ENCODE measurements at regions not wholly inside any gene's neighbourhood (a gene's known extent, or its start where the extent isn't known, plus 50 kb on each side); places are given as distances from the start of the nearest gene placed in this dataset.

DNA sequence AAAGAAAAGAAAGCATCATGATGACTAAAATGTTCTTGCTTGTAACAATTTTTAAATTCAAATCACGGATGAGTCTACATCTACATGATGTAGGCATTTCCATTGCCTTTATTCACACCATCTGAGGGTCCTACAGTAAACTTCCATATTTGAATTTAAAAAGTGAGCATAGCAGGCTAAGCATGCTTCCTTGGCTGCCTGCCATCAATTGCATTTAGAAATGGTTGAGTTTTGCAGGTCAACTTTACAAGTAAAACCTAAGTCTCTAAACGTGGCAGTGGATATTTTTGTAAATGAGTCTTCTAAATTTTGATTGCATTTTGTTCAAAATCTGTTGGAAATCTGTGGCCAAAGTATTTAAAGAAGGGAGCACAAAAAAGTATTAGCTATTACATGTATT is 136.5 kb upstream of the PTCH1 start:
- DNase-seq = no peak

DNA sequence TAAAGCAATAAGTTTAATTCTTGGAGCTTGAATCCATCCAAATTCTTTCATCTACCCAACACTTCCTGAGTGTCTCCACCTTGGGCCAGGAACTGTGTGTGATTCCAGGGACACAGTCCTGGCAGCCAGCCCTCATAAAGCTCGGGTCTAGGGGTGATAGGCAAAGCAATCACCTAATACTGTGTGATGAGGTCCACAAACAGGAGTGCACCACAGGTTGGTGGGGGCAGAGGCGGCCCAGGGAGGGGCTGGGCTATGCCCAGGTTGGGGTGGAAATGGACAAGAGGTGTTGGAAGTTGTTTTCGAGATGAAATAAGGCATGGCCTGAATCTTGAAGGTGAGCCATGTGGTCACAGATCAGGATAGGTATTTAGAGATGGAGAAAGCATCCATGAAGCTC is 133.9 kb upstream of the PTCH1 start:
- DNase-seq = no peak

DNA sequence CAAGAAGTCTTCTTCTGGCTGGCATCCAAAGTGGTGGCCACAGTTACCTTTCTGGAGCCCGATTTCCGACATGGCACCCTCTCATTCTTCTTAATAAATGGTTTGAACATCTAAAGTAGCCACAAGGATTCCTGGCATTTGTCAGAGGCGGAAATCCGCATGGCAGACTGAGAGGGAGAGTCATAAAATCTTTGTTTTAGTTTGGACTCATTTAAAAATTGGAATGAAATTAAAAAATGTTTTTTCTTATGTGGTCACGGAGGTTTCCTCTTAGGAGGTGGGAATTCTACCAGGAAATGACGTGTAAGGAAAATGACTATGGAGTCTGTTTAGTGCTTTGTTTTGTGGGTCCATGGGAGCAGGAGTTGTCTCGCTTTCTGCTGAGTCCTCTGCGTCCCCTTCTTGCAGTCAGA is 133.0 kb upstream of the PTCH1 start:
- DNase-seq = no peak

DNA sequence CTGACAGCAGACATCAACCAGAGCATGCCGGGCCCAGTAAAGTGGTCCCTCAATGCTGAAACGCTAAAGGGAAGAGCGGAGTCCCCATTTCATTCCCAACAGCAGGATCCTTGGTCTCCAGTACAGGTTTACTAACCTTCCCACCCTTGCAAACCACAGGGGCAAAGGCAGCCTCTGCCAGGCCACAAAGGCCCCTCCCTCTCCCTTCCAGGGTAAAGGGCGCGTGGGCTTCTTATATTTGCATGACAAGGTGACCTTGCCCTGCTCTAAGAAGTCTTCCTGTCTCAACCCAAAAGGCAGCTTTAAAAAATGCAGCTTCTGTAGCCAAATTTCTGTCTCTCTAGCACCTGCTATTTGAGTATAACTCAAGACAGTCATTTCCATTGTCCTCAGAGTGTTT is 131.5 kb upstream of the PTCH1 start:
- DNase-seq = no peak

DNA sequence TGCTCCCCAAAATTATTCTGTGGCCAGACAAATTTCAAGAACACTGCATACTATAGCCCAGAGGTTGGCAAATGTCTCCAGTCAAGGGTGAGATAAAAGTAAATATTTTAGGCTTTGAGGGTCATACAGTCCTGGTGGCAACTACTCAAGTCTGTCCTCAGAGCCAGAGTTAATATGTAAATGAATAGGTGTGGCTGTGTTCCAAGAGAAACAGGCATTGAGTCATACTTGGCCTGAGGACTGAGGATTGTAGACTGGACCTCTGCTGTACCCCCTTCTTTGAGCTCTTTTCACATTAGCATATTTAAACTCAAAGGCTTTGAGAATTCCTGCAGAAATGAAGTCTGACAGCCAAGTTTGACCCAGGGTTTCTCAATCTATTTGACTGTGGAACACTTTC is 129.2 kb upstream of the PTCH1 start:
- no peak for DNase-seq

DNA sequence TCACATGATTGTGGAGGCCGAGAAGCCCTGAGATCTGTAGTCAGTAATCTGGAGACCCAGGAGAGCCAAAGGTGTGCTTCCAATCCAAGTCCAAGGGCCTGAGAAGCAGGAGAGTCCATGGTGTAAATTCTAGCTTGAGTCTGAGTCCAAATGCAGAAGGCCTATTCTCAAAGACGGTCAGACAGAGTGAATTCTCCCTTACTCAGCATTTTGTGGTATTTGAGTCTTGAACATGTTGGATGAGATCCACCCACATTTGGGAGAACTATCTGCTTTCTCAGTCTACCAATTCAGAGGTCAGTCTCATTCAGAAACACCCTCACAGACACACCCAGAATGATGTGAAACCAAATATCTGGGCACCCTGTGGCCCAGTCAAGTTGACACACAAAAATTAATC is 128.8 kb upstream of the PTCH1 start:
- no peak for DNase-seq

DNA sequence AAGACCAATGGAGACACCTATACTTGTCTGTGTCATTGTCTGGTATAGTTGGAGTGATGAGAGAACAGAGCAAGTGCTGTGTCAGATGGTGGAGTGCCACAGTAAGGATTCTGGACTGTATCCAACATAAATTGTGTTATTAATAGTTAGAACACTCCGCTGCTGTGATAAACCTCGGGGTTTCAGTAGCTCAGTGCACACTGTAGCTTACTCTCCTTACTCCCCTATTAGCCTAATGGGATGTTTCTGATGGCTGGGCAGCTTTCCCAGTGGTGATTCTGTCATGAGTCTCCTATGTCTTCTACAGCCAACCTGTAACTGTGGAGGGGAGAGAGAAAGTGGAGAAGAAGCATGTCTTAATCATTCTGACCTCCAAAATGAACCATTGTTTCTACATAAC is 127.6 kb upstream of the PTCH1 start:
- DNase-seq = no peak

DNA sequence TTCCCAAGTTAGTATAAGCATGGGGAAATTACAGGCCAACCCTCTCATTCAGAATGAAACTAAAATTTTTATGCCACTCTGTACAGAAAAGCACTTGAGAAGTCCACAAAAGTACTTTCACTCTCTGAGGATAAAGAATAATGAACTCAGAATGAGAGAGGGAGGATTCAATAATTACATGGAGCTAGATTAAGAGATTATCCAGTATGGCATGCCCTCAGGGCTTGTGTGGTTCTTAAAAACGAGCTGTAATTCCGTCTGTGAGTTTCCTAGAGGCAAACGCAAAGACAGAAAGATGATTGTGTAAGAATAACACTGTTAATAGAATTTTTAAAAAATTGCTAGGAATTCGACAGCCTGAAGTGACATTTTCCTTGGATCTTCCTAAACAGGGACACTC is 126.8 kb upstream of the PTCH1 start:
- no peak for DNase-seq

DNA sequence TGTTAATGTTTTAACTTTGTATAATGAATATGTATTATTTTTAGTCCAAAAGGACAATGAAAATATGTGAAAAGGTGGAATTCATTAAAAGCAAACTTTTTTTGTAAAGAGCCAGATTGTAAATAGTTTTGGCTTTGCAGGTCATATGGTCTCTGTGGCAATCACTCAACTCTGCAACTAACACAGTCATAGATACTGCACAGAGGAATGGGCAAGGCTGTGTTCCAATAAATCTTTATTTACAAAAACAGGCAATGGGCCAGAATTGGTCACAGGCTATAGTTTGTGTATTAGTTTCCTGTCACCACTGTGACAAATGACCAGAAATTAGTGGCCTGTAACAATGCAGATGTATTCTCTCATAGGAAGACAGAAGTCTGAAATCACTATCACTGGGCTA is 125.4 kb upstream of the PTCH1 start:
- no peak for DNase-seq

DNA sequence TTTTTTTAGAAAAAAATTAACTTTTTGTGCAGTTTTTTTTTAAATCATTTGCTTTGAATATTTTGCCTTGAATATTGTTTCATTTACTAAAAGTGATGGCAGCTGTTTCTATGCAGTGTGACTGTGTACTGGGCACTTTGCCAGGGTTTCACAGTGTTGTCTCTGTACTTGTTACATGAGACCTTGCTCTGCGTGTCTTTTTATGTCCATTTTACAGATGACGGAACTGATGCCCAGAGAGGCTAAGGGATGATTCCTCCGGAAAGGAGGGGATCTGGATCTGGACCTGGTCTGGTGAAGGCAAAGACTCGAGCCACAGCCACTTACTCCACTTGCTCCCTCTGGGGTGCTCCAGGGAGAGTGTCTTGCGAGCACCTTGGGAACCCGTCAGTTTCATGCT is 124.8 kb upstream of the PTCH1 start:
- no peak for DNase-seq

DNA sequence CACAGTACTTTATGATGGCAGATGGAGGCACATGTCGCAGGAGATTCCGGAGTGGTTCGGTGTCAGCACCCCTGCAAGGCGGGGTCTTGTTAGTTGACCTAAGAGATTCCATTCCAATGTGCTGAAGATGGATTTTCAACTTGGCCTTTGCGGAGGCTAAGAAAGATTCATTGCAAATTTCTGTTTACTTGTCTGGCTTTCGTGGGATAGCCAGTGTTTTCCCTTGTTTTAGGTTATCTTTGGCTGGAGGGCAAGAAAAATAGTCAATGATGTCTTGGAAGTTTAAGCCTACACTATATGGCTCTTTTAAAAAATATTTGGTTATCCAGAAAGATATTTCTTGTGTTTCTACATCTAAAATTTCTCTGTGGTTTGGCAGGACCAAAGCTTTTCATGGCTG is 123.6 kb upstream of the PTCH1 start:
- no peak for DNase-seq

DNA sequence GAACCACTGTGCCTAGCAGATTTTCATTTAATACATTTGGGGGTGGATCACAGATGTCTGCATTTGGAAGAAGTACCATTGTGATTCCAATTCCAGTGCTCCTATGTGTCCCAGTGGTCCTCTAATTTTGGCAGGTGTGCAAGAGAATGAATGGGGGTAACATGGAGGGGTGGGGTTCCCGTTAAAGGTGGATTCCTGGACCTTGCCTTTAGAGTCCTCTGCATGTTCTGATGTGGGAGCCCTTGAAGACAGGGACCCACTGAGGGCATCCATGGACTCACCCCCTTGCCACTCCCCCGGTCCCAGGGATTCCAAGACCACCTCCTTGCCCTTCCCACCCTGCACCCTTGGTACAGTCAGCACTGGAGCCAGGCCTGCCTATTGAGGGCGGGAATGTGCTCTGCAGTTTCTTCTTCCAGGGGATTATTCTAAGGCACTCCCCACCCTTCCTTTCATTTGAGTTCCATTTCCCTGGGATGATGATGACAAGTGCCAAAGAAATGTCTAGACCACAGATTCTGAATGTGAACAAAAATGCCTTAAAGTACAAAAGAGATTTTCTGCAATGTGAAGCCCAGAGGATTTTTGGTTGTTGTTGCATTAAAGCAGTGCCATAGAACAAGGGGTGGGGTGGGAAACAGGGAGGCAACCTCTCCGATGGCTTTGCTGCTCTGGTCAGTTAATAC is 119.4 kb upstream of the PTCH1 start:
- no peak for DNase-seq

DNA sequence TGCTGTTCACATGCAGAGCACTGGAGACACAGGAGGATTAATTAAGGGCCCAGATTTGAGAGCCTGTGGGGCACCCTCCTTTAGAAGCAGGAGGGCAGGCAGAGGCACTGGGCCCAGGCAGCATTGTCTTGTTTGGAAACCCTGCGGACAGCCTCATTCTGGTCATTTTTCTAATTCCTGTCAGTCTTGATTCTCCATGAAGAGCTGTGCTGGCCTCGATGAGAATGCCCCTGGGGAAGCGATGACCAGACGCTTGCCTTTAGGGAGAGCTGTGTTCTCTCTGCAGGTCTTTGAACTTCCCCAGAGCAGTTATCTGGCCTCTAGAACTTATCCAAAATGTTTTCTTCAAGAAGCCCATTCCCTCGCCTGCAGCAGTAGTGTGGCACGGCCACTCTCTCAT is 117.8 kb upstream of the PTCH1 start:
- no peak for DNase-seq

DNA sequence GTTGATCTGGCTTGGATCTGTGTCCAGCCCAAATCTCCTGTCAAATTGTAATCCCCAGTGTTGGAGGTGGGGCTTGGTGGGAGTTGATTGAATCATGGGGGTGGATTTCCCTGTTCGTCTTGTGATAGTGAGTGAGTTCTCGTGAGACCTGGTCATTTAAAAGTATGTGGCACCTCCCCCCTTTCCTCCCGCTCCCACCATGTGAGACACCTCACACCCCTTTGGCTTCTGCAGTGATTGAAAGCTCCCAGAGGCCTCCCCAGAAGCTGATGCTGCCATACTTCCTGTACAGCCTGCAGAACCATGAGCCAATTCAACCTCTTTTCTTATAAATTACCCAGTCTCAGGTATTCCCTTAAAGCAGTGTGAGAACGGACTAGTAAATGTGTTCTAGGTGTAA is 117.3 kb upstream of the PTCH1 start:
- DNase-seq = no peak

DNA sequence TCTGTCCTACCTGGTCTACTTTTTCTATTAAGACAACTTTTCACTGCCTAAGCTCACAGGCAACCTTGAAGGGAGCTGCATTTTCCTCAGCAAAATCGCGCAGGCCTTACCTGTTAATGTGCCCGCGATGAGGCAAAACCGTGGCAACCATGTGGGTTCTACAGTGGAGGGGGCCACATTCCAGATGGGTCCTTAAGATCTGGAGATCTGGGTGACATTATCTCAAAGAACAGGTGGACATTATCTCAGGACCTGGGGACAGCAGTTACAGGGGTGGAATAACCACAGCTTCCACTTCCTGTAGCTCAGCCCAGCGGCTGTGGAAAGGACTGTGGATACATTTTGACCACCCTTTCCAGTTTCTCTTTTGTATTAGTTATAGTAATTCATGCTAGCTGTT is 112.8 kb upstream of the PTCH1 start:
- DNase-seq = no peak

DNA sequence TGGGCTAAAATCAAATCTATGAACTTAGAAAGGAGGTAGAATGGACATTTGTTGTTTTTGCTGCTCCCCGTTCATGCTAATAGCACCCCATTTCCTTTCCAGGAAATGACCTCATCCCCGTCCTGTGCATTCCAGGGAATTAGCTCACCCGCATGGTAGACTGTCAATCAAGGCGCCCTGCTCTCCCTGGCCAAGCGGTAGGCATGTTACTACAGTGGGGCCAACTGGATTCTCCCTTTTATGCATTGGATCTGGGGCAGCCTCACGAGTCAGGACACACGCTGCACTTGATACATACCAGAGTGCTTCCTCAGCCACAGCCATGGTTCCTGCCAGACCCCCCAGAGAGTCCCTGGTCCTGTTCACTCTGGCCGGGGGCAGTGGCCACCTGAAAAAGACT is 111.0 kb upstream of the PTCH1 start:
- no peak for DNase-seq

DNA sequence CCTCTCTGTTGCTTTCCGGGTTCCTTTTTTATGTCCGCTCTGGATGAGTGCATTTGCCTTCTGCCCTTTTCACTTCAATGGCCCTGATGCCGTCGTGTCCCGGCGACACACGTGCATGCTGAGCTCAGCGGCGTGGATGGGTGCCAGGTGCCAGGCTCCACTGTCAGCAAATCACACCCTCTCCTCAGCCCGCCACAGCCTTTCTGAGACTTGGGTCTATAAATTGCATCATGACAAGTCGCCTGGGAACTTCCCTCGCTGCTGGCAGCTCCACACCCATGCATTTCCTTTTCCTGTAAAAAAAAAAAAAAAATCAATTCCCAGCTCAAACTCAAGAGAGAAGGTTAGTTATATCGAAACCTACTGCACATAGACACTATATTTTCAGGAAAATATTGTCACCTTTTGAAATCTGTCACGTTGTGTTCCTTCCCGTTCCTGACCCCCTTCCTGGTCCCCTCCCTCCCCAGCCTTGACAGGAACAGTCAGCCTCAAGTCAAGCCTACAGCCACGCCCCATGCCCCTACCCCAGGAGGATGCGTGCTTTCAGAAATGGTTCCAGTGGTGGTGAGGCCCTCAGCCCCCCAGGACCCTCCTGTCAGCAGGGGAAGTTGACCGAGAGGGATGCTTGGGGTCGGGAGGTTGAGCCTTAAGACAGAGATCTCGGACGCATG is 110.3 kb upstream of the PTCH1 start:
- DNase-seq = no peak

DNA sequence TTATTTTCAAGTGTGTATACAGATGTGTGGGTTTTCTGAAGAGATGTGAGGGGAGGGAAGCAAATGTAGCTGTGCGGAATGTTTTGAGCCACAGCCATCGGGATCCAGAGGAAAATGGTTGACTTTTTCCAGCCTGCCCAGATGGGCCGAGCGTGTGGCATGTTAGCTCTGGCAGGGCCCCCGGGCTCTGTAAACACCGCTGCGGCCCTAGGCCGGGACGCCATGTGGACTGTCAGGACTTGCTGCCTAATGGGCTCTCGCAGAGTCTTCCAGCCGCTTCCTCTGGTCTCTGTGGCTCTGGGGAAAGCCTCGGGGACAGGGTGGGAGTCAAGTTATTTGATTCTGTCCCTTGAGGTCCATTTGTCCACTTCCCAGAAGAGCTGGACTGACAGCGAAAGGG is 109.6 kb upstream of the PTCH1 start:
- DNase-seq = no peak

DNA sequence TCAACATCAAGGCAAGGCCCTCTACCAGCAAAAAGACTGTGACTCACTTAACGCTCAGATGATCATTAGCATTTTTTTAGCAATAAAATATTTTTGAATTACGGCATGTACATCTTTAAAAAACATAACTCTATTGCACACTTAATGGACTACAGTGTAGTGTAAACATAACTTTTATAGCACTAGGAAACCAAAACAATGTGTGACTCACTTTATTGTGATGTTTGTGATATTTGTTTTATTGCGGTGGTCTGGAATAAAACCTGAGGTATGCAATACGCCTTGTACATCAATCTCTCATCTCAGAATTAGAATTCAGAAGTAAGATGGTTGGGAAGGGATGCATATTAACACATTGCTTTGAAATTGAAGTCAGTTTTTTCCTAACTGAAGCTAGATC is 106.9 kb upstream of the PTCH1 start:
- DNase-seq = no peak

DNA sequence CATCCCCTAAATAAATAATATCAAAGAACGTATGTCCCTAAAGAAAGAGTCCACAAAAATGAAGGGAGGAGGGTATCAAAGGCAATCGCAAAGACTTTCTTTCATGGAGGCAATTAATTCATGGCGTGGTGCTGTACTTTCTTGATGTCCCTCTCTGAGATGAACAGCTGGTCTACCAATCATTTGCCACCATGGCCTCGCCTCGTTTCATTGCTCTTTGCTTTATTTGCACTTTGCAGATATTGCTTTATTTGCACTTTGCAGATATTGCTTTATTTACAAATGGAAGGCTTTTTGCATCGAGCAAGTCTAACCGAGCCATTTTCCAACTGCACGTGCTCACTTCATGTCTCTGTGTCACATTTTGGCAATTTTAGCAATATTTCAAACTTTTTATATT is 104.0 kb upstream of the PTCH1 start:
- DNase-seq = no peak

DNA sequence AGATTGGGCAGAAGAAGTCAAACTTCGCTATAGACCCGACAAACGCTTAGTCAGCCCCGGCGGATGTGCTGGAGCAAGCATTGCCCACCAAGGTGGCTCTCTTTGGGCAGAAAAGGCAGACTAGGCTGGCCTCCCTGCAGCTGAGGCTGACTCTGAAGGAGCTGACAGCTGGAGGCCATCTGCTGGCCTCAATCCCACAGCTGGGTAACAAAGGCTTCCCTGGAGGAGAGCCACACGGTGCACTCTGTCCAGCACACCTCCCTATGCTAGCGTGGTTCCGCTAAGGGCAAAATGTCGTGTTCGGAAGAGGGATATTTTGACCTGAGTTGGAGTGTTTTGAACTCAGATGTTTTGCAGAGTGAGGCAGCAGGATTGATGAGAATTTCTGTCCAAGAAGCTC is 103.5 kb upstream of the PTCH1 start:
- DNase-seq = no peak

DNA sequence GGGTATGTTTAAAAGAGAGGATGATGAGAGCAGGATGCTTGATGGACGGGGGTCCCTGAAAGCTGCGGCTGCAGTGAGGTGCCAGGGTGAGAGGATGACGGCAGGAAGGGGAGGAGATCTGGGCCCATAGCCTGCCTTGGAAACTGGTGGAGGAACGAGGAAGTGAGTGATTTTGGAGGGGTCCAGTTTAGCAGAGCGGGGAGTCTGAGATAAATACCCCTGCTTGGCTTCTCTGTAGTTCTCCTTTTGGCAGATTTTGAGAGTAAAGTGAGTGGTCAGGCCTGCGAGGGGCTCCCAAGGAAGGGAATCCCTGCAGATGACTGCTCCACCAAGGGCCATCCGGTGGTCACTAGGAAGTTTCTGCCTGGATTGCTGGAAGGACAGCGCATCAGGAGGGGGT is 98.5 kb upstream of the PTCH1 start:
- DNase-seq = no peak

DNA sequence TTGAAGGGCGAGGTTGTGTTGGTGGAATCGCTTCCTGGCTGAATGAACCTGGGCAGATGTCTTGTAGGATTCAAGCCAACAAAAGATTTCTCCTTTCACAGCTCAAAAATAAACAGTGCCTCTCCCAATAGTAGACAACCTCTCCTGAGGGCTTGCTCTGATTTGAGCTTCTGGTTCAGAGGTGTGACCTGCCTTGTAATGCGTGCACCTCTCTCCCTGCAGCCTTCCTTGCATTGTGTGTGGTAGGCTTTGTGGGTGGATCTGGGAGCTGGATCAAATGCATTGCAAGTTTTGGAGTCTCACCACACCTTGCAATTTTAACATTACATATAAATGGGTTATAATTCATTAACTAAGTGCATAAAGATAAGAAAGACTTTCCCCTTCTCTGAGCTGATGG is 96.9 kb upstream of the PTCH1 start:
- DNase-seq = no peak

DNA sequence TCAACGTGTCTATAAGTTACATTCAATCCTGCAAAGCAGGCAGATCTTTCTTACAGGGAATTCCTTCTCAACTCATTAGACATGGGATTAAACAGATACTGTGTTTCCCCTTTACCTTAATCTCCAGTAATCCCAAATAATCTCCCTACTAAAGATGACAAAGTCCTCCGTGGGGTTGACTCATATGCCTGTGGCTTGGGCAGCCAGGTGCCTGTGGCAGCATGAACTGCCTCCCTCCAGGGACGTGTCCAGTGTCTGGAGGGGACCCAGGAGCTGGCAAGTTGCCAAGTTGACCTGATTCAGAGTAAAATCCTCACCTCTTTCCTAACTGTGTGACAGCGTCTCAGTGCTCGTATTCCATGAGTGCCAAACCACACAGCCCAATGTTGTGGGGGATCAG is 94.6 kb upstream of the PTCH1 start:
- no peak for DNase-seq

Measured in hematopoietic multipotent progenitor cell treated with erythropoietin and hydrocortisone succinate and interleukin-3 and kit ligand, for 8 days (in vitro differentiated cells).